Thyroid gland (tissue), 4 donors: ENCODE measurements at regions not wholly inside any gene's neighbourhood (a gene's known extent, or its start where the extent isn't known, plus 50 kb on each side); places are given as distances from the start of the nearest gene placed in this dataset.

Source experiments
- DNase-seq, 2 donors: peaks; one replicate each; pipeline ENCODE4 v3.0.0-alpha.2; 2019
- H3K27ac ChIP-seq, 3 donors: fragments of 200-600 bp; sonication (generic); 1 replicate in 2 of 3; 2 replicates in 1 of 3; pipeline ENCODE4 v1.5.1; 2016 to 2019; ENCODE audit warnings: mild to moderate bottlenecking in 1 of 3, moderate library complexity in 1 of 3
- H3K27me3 ChIP-seq: fragments of 200-600 bp; sonication (generic); one replicate; pipeline ENCODE4 v1.5.1; 2019
- H3K36me3 ChIP-seq, 2 donors: fragments of 200-600 bp; sonication (generic); one replicate each; pipeline ENCODE4 v1.5.1; 2016 to 2019
- H3K4me1 ChIP-seq, 2 donors: fragments of 200-600 bp; sonication (generic); one replicate each; pipeline ENCODE4 v1.5.1; 2017 to 2019
- H3K4me3 ChIP-seq, 3 donors: fragments of 200-600 bp; sonication (generic); replicated peaks in 1 of 3; 1 replicate in 2 of 3; 2 replicates in 1 of 3; pipeline ENCODE4 v1.5.1; 2016; ENCODE audit warnings: mild to moderate bottlenecking in 1 of 3
- H3K9me3 ChIP-seq: fragments of 200-600 bp; sonication (generic); one replicate; pipeline ENCODE4 v1.5.1; 2017
- POLR2A ChIP-seq, 2 donors: fragments of 450-650 bp; IDR thresholded peaks; one replicate each; pipeline ENCODE4 v1.6.1; 2017; ENCODE audit warnings: antibody characterized with exemption in 2 of 2, mild to moderate bottlenecking in 2 of 2, moderate library complexity in 1 of 2
- WGBS, 2 donors: methylation state at CpG; one replicate each; pipeline ENCODE4 v1.1.5; 2017; 5-methylcytosine and 5-hydroxymethylcytosine counted together
- intact Hi-C: fragments of 100-400 bp; cut with DNase I; formaldehyde crosslinking; loops from one replicate; pipeline ENCODE4 v1.15.1; 2023
- TF ChIP-seq, protein P1 (sequence below), 6 experiments: fragments of 200-600 bp in 3 of 6; fragments of 450-650 bp in 3 of 6; sonication (generic) in 3 of 6; IDR thresholded peaks; one replicate each; pipeline ENCODE4 v1.5.1; 2016 to 2019; ENCODE audit warnings: antibody characterized with exemption in 6 of 6, mild to moderate bottlenecking in 2 of 6, inconsistent platforms in 1 of 6, moderate library complexity in 1 of 6

DNA sequence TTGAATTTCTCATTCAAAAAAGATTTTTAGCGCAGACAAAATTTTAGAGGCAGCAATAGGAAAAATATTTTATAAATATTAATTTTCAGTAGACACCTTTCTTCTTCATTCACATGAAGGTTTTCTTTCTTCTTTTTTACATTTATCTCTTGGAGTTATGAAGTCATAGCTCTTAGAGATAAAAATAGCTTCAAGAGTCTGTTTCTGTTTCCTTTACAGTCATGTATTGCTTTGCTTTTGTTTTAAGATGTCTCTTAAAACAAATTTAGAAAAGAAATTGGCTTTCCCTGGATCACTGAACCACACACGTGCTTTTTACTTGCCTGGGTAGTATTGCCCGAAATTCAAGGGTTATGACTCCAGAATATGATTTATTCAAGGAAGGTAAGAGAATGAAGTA, 369.9 kb upstream of the LRRC7 start:
- TF ChIP-seq POLR2A (IDR thresholded peaks at IDR 0.05) = no peak
- TF ChIP-seq, protein P1, sequence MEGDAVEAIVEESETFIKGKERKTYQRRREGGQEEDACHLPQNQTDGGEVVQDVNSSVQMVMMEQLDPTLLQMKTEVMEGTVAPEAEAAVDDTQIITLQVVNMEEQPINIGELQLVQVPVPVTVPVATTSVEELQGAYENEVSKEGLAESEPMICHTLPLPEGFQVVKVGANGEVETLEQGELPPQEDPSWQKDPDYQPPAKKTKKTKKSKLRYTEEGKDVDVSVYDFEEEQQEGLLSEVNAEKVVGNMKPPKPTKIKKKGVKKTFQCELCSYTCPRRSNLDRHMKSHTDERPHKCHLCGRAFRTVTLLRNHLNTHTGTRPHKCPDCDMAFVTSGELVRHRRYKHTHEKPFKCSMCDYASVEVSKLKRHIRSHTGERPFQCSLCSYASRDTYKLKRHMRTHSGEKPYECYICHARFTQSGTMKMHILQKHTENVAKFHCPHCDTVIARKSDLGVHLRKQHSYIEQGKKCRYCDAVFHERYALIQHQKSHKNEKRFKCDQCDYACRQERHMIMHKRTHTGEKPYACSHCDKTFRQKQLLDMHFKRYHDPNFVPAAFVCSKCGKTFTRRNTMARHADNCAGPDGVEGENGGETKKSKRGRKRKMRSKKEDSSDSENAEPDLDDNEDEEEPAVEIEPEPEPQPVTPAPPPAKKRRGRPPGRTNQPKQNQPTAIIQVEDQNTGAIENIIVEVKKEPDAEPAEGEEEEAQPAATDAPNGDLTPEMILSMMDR (IDR thresholded peaks at IDR 0.05) = no peak
- Histone ChIP-seq H3K4me3 (no peak overlapping the region), H3K27me3 (no peaks in the 10 kb centered on the region), H3K4me1 (peaks cover 0 to 6% of the 10 kb centered on the region in 2 donors), H3K36me3 (no peaks in the 10 kb centered on the region), H3K27ac (no peak overlapping the region), H3K9me3 (no peaks in the 10 kb centered on the region)
- DNase-seq = no peak
- intact Hi-C loops = no loop called here
- 47 to 53% methylated on average over 3 of the region's 3 CpGs for WGBS, 2 donors

DNA sequence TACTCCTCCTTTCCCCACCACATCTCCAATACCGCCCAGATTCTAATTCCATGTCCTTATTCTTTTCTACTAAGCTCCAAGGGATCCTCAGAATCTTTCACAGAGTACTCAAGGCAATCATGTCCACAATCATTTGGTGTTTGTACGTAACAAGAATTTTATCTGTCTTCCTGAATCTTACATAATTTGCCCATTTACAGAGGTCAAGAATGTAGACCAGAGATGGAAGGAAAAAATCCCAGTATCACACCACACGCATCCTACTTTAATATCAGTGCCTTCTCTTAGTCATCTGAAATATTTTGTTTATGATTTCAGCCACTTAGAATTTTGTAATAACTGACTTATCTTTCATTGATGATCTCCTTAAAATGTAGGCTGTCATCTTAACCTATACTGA, 366.0 kb upstream of the LRRC7 start:
- no peaks in the 10 kb centered on the region for H3K9me3 ChIP-seq
- no peak for DNase-seq
- TF ChIP-seq, protein P1 (IDR thresholded peaks at IDR 0.05) = no peak
- TF ChIP-seq POLR2A (IDR thresholded peaks at IDR 0.05) = no peak
- intact Hi-C loops = no loop called here
- no peaks in the 10 kb centered on the region for H3K27me3 ChIP-seq
- H3K27ac ChIP-seq = no peak overlapping the region
- no peak overlapping the region for H3K4me3 ChIP-seq
- H3K36me3 ChIP-seq = no peaks in the 10 kb centered on the region
- peaks cover 0 to 6% of the 10 kb centered on the region in 2 donors for H3K4me1 ChIP-seq
- WGBS, 2 donors = 89 to 91% methylated on average over 3 of the region's 3 CpGs

DNA sequence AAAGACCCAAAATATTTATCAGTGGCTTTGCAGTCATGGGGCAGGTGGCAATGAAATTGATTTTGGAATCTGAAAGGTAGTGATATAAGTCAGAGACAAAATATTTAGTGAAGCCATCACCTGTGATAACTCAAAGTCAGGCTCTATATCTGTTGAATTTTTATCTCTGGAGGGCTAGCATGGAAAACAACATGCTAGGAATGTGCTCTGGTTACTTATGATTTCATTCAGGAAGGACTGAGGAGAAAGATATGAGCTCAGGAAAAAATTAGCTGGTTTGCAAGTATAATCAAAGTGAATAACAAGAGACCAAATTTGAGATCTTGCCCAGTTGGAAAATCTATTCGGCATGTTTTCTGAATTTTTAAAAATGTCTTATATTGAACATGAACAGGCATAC, 364.6 kb upstream of the LRRC7 start:
- H3K4me3 ChIP-seq = no peak overlapping the region
- DNase-seq = no peak
- no peak overlapping the region for H3K27ac ChIP-seq
- 88 to 90% methylated on average over 1 of the region's 1 CpG for WGBS, 2 donors
- no peaks in the 10 kb centered on the region for H3K9me3 ChIP-seq
- intact Hi-C loops = no loop called here
- TF ChIP-seq POLR2A (IDR thresholded peaks at IDR 0.05) = no peak
- TF ChIP-seq, protein P1 (IDR thresholded peaks at IDR 0.05) = no peak
- no peaks in the 10 kb centered on the region for H3K36me3 ChIP-seq
- no peaks in the 10 kb centered on the region for H3K4me1 ChIP-seq
- no peaks in the 10 kb centered on the region for H3K27me3 ChIP-seq

DNA sequence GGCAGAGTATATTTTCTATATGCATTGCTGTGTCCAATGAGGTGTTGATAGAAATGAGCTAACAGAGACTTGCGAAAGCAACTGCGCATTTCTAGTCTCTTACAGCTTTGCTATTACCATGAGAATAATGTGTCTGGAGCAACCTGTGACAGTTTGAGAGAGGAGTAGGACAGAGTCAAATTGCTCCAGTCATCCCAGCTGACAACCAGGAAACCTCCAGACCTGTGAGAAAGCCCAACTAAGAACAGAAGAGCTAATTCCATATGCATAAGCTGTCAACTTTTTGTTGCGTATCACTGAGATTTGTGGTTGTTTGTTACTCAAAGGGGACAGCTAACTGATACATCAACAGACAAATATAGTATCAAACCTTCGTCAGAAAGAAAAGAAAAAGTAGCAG, 354.1 kb upstream of the LRRC7 start:
- Histone ChIP-seq H3K36me3 (no peaks in the 10 kb centered on the region), H3K9me3 (no peaks in the 10 kb centered on the region), H3K27me3 (no peaks in the 10 kb centered on the region), H3K27ac (no peak overlapping the region), H3K4me1 (no peaks in the 10 kb centered on the region), H3K4me3 (no peak overlapping the region)
- TF ChIP-seq POLR2A (IDR thresholded peaks at IDR 0.05) = no peak
- TF ChIP-seq, protein P1 (IDR thresholded peaks at IDR 0.05) = no peak
- intact Hi-C loops = no loop called here
- whole genome bisulfite sequencing, 2 donors = 93 to 96% methylated on average over 4 of the region's 4 CpGs
- no peak for DNase-seq

DNA sequence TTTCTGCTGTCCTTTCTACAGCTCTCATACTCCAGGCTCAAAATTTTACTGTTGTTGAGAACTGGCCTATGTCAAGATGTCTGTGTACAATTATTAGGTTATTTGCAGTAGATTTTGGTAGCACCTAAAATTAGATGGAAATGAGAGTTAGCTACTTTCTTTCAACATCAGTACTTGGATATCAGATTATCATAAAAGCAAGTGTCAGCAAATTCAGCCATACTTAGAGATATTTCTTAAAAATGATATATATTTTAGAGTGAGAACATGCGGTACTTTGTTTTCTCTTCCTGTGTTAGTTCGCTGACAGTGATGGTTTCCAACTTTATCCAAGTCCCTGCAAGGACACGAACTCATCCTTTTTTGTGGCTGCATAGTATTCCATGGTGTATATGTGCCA, 351.8 kb upstream of the LRRC7 start:
- TF ChIP-seq, protein P1 (IDR thresholded peaks at IDR 0.05) = no peak
- no peak for TF ChIP-seq POLR2A (IDR thresholded peaks at IDR 0.05)
- H3K9me3 ChIP-seq = no peaks in the 10 kb centered on the region
- no peaks in the 10 kb centered on the region for H3K27me3 ChIP-seq
- H3K27ac ChIP-seq = no peak overlapping the region
- DNase-seq = no peak
- H3K4me1 ChIP-seq = no peaks in the 10 kb centered on the region
- 90 to 91% methylated on average over 3 of the region's 3 CpGs for WGBS, 2 donors
- intact Hi-C loops = no loop called here
- H3K36me3 ChIP-seq = no peaks in the 10 kb centered on the region
- no peak overlapping the region for H3K4me3 ChIP-seq
